Esophagus squamous epithelium (tissue), 5 donors: ENCODE measurements at regions not wholly inside any gene's neighbourhood (a gene's known extent, or its start where the extent isn't known, plus 50 kb on each side); places are given as distances from the start of the nearest gene placed in this dataset.

Source experiments
- DNase-seq: peaks from one replicate; lab custom pipeline; 2025; lab: John Stamatoyannopoulos, UW
- H3K27ac ChIP-seq, 4 donors: fragments of 200-600 bp; sonication (generic); one replicate each; pipeline ENCODE4 v1.5.1; 2016 to 2019; ENCODE audit warnings: mild to moderate bottlenecking in 1 of 4
- H3K27me3 ChIP-seq, 4 donors: fragments of 200-600 bp; sonication (generic); 1 replicate in 3 of 4; 2 replicates in 1 of 4; pipeline versions ENCODE4 v1.5.1 to v1.6.0; 2017 to 2021; ENCODE audit warnings: antibody characterized with exemption in 1 of 4
- H3K36me3 ChIP-seq, 3 donors: fragments of 200-600 bp; sonication (generic); one replicate each; pipeline ENCODE4 v1.5.1; 2016 to 2019
- H3K4me1 ChIP-seq, 3 donors: fragments of 200-600 bp; sonication (generic); one replicate each; pipeline ENCODE4 v1.5.1; 2017 to 2019
- H3K4me3 ChIP-seq, 4 donors: fragments of 200-600 bp; sonication (generic); 1 replicate in 3 of 4; 2 replicates in 1 of 4; pipeline ENCODE4 v1.5.1; 2016 to 2019; ENCODE audit warnings: mild to moderate bottlenecking in 2 of 4, moderate library complexity in 1 of 4
- H3K9me3 ChIP-seq, 3 donors: fragments of 200-600 bp; sonication (generic); one replicate each; pipeline ENCODE4 v1.5.1; 2016 to 2019
- POLR2A ChIP-seq, 4 donors: fragments of 450-650 bp; IDR thresholded peaks; one replicate each; pipeline ENCODE4 v1.6.1; 2017; ENCODE audit warnings: antibody characterized with exemption in 4 of 4, mild to moderate bottlenecking in 4 of 4, moderate library complexity in 3 of 4
- WGBS, 2 donors: methylation state at CpG; one replicate each; pipeline ENCODE4 v1.1.5; 2018; 5-methylcytosine and 5-hydroxymethylcytosine counted together
- intact Hi-C: fragments of 100-400 bp; cut with DNase I; formaldehyde crosslinking; loops from one replicate; pipeline ENCODE4 v1.15.0; 2022
- TF ChIP-seq, protein P1 (sequence below), 6 experiments: fragments of 450-650 bp in 4 of 6; fragments of 200-600 bp in 2 of 6; sonication (generic) in 2 of 6; IDR thresholded peaks; one replicate each; pipeline ENCODE4 v1.5.1; 2016 to 2019; ENCODE audit warnings: antibody characterized with exemption in 6 of 6, mild to moderate bottlenecking in 4 of 6, moderate library complexity in 4 of 6
- donor health status: DM: yes; HTN: yes; CAD: no.

DNA sequence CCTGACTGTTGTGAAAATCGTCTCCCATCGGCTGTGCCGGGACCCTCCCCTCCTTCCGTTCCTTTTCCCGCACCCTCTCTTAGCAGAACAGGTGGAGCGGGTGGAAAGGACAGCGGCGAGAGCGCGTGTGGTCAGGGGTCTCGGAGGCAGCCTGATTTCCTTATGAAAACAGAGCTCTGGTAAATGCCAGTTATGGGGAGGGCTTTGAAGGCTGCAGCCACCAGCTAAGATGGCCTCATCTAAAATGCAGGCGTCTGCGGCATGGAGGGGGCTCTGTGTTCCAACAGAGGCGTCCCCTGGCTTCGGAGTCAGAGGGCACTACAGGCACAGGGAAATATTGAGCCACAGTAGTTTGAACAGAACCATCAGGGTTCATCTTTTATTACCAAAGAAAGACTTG lies 93.8 kb upstream of the SOX1 start:
- DNase-seq = no peak

DNA sequence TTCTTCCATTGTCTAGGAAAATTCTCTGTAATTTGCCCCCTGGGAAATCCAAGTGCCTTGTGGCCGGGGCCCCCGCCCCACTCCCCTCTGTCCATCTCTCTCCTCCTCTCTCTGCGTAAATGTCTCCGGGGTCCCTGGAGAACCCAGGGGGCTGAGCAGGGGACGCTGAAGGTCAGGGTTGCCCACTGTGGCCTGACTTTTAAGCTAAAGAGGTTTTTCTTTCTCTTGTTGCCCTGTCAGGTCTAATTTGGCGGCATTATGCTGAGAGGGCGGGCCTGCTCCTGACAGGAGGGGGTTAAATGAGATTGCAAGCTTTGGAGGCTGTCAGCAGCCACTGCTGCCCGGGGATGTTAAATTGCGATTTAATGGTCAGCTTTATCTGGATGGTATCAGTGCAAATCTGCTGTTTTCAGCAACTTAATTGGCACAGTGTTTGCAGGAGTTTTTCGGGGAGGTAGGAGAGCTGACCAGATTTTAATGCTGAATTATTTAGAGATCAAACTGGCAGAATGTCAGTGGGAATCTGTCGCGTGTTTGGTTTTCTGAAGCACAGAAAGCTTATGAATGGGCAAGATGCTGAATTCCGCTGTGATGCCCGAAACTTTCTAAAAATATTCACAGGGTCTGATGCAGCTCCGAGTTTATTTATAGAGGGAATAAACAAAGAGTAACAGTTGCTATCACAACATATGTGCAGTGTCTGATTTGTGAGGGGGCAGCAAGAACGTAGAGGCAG lies 93.2 kb upstream of the SOX1 start:
- intact Hi-C loops = no loop called here
- no peak for TF ChIP-seq POLR2A (IDR thresholded peaks at IDR 0.05)
- TF ChIP-seq, protein P1, sequence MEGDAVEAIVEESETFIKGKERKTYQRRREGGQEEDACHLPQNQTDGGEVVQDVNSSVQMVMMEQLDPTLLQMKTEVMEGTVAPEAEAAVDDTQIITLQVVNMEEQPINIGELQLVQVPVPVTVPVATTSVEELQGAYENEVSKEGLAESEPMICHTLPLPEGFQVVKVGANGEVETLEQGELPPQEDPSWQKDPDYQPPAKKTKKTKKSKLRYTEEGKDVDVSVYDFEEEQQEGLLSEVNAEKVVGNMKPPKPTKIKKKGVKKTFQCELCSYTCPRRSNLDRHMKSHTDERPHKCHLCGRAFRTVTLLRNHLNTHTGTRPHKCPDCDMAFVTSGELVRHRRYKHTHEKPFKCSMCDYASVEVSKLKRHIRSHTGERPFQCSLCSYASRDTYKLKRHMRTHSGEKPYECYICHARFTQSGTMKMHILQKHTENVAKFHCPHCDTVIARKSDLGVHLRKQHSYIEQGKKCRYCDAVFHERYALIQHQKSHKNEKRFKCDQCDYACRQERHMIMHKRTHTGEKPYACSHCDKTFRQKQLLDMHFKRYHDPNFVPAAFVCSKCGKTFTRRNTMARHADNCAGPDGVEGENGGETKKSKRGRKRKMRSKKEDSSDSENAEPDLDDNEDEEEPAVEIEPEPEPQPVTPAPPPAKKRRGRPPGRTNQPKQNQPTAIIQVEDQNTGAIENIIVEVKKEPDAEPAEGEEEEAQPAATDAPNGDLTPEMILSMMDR (IDR thresholded peaks at IDR 0.05) = no peak
- H3K27ac ChIP-seq = no peak overlapping the region
- DNase-seq = no peak
- peaks cover 0 to 6% (median 0%) of the 10 kb centered on the region in 3 donors for H3K9me3 ChIP-seq
- 36 to 50% methylated on average over 12 to 14 of the region's 16 CpGs for WGBS, 2 donors
- H3K4me1 ChIP-seq = peaks cover 0 to 8% (median 0%) of the 10 kb centered on the region in 3 donors
- H3K36me3 ChIP-seq = no peaks in the 10 kb centered on the region
- H3K4me3 ChIP-seq = no peak overlapping the region
- H3K27me3 ChIP-seq = peaks cover 0 to 51% (median 0%) of the 10 kb centered on the region in 4 donors

More for the DNA sequence above, 93.8 kb upstream of the SOX1 start:
- Histone ChIP-seq H3K36me3 (no peaks in the 10 kb centered on the region), H3K4me1 (peaks cover 0 to 8% (median 0%) of the 10 kb centered on the region in 3 donors), H3K27ac (no peak overlapping the region), H3K27me3 (peaks cover 0 to 53% (median 0%) of the 10 kb centered on the region in 4 donors), H3K9me3 (peaks cover 0 to 6% (median 0%) of the 10 kb centered on the region in 3 donors), H3K4me3 (no peak overlapping the region)
- 34 to 36% methylated on average over 14 to 15 of the region's 15 CpGs for WGBS, 2 donors
- intact Hi-C loops = no loop called here
- no peak for TF ChIP-seq POLR2A (IDR thresholded peaks at IDR 0.05)
- TF ChIP-seq, protein P1 (IDR thresholded peaks at IDR 0.05) = no peak

DNA sequence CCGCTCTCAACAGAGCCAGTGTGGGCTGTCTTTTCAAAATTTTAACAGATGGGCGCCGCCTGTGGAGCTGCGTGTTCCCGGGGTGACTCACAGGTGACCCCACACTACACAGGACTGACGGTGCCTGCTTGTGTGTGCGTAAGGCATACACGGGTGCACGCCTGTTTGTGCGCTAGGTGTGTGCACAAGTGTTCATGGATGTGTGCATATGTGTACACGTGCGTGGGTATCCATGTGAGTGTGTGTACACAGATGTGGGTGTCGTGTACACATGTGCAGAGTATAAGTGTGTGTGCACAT lies 92.7 kb upstream of the SOX1 start:
- Histone ChIP-seq H3K4me3 (no peak overlapping the region), H3K27ac (no peak overlapping the region), H3K4me1 (peaks cover 0 to 8% (median 0%) of the 10 kb centered on the region in 3 donors), H3K27me3 (peaks cover 0 to 47% (median 0%) of the 10 kb centered on the region in 4 donors), H3K9me3 (peaks cover 0 to 6% (median 0%) of the 10 kb centered on the region in 3 donors), H3K36me3 (no peaks in the 10 kb centered on the region)
- 71 to 75% methylated on average over 8 to 13 of the region's 13 CpGs for WGBS, 2 donors
- TF ChIP-seq POLR2A (IDR thresholded peaks at IDR 0.05) = no peak
- TF ChIP-seq, protein P1 (IDR thresholded peaks at IDR 0.05) = no peak
- no peak for DNase-seq
- intact Hi-C loops = no loop called here

DNA sequence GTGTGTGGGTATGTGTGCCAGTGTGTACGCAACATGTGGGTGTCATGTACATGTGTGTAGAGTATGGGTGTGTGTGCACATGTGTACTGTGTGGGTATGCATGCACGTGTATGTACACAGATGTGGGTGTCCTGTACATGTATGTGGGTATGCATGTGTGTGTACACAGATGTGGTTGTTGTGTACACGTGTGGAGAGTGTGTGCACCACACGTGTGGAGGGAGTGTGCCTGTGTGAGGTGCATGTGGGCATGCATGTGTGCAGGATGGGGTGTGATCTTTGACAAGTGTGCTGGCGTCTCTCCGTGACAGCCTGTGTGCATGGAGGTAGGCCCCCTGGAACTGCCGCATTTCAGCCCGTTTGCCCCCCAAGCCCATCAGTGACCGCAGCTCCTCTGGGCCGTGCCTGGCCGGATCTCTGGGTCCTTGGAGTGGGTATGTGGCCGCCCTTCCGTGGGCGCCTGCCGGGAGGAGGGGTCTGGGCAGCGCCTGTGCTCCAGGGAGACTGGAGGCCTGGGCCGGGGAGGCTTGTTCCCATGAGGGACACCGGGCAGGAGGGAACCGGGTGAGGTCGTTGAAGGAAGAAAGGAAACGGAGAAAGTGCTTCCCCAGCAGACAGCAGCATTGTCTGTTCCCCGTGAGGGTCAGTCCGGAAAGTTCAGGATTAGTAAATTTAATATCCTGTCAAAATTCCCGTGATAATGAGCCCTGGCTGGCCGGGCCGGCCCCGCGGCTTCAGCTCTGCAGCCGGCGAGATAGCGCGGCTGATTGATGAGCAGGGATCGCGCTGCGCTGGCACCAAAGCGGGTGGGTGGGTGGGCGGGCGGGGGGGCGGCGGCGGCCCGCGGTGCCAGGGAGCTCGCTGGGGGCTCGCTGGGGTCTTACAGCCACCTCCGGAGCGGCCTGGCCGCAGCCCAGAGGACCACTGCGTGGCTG lies 91.1 kb upstream of the SOX1 start:
- DNase-seq = no peak
- Histone ChIP-seq H3K9me3 (peaks cover 0 to 6% (median 0%) of the 10 kb centered on the region in 3 donors), H3K4me1 (peaks cover 0 to 8% (median 0%) of the 10 kb centered on the region in 3 donors), H3K27ac (no peak overlapping the region), H3K27me3 (peaks cover 0 to 44% (median 0%) of the 10 kb centered on the region in 4 donors), H3K4me3 (no peak overlapping the region), H3K36me3 (no peaks in the 10 kb centered on the region)
- intact Hi-C loops = no loop called here
- 81 to 83% methylated on average over 15 to 22 of the region's 49 CpGs for WGBS, 2 donors
- TF ChIP-seq POLR2A (IDR thresholded peaks at IDR 0.05) = no peak
- TF ChIP-seq, protein P1 (IDR thresholded peaks at IDR 0.05) = no peak
